OCI-LY1 (cell line): ENCODE measurements at regions not wholly inside any gene's neighbourhood (a gene's known extent, or its start where the extent isn't known, plus 50 kb on each side); places are given as distances from the start of the nearest gene placed in this dataset.

Experiments
- CTCF ChIP-seq: fragments of 200-600 bp; sonication (generic), shearing (Covaris generic); IDR thresholded peaks from 2 replicates; pipeline ENCODE4 v1.5.1; 2017; ENCODE audit warnings: mild to moderate bottlenecking, antibody characterized with exemption, low read length, moderate library complexity, mixed read lengths
- EZH2 ChIP-seq: fragments of 200-600 bp; sonication (generic), shearing (Covaris generic); IDR thresholded peaks from 2 replicates; pipeline ENCODE4 v1.8.0; 2017; ENCODE audit warnings: borderline replicate concordance, mixed run types, mild to moderate bottlenecking, antibody characterized with exemption, low read length, moderate library complexity, mixed read lengths

GRCh38 chr12:23096321-23096720 is 471.4 kb downstream of the ETNK1 start:
- TF ChIP-seq CTCF (no peak), EZH2 (no peak)
